Gastrocnemius medialis (tissue), 4 donors: ENCODE measurements at regions not wholly inside any gene's neighbourhood (a gene's known extent, or its start where the extent isn't known, plus 50 kb on each side); places are given as distances from the start of the nearest gene placed in this dataset.

Experiments used
- ATAC-seq, 2 donors: fragments of 150-250 bp; one replicate each; pipeline ENCODE4 v1.9.1; 2016
- DNase-seq, 2 donors: peaks; one replicate each; pipeline ENCODE4 v3.0.0-alpha.2; 2019
- H3K27ac ChIP-seq, 4 donors: fragments of 200-600 bp; sonication (generic); 1 replicate in 1 of 4; 2 replicates in 3 of 4; pipeline ENCODE4 v1.5.1; 2016 to 2018; ENCODE audit warnings: mild to moderate bottlenecking in 2 of 4, moderate library complexity in 1 of 4
- H3K27me3 ChIP-seq, 3 donors: fragments of 200-600 bp; sonication (generic) in 2 of 3; 1 replicate in 1 of 3; 2 replicates in 2 of 3; pipeline versions ENCODE4 v1.5.1 to v1.6.0; 2016 to 2019; ENCODE audit warnings: mild to moderate bottlenecking in 1 of 3, moderate library complexity in 1 of 3
- H3K36me3 ChIP-seq, 2 donors: fragments of 200-600 bp; sonication (generic) in 1 of 2; one replicate each; pipeline ENCODE4 v1.5.1; 2017 to 2018
- H3K4me1 ChIP-seq, 2 donors: fragments of 200-600 bp; sonication (generic) in 1 of 2; one replicate each; pipeline ENCODE4 v1.5.1; 2016 to 2017; ENCODE audit warnings: mild to moderate bottlenecking in 2 of 2
- H3K4me3 ChIP-seq, 4 donors: fragments of 200-600 bp; sonication (generic) in 3 of 4; 1 replicate in 1 of 4; 2 replicates in 3 of 4; pipeline ENCODE4 v1.5.1; 2016 to 2019; ENCODE audit warnings: mild to moderate bottlenecking in 2 of 4
- H3K9me3 ChIP-seq, 3 donors: fragments of 200-600 bp; sonication (generic) in 2 of 3; 1 replicate in 1 of 3; 2 replicates in 2 of 3; pipeline ENCODE4 v1.5.1; 2016 to 2019
- POLR2A ChIP-seq, 2 donors: fragments of 450-650 bp; IDR thresholded peaks; one replicate each; pipeline ENCODE4 v1.6.1; 2017; ENCODE audit warnings: antibody characterized with exemption in 2 of 2, mild to moderate bottlenecking in 2 of 2, moderate library complexity in 2 of 2
- in situ Hi-C, 4 donors: fragments of 200-750 bp; cut with MboI; loops; one replicate each; pipeline versions ENCODE4 v1.15.0 to v1.8.0; 2017; ENCODE audit warnings: low sequenced_read_pairs in 4 of 4
- intact Hi-C: fragments of 100-400 bp; cut with DNase I; formaldehyde crosslinking; loops from one replicate; pipeline ENCODE4 v1.15.1; 2023; ENCODE audit warnings: low total_unique reads
- TF ChIP-seq, protein P1 (sequence below), 5 experiments: fragments of 450-650 bp in 3 of 5; fragments of 200-600 bp in 2 of 5; sonication (generic) in 2 of 5; IDR thresholded peaks in 4 of 5; conservative IDR thresholded peaks in 1 of 5; 1 replicate in 4 of 5; 2 replicates in 1 of 5; pipeline ENCODE4 v1.5.1; 2016 to 2019; ENCODE audit warnings: antibody characterized with exemption in 5 of 5, mild to moderate bottlenecking in 3 of 5, moderate library complexity in 3 of 5

DNA sequence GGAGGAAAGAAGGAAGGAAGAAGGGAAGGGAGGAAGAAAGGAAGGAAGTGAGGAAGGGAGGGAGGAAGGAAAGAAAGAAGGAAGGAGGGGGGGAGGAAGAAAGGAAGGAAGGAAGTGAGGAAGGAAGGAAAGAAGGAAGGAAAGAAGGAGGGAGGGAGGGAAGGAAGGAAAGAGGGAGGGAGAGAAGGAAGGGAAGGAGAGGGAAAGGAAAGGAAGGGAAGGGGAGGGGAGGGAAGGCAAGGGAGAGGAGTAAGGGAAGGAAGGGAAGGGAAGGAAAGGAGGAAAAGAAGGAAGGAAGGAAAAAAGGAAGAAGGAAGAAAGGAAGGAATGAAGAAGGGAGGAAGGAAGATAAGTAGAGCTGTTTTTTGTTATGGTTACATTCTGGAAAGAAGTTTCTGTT, 141.2 kb downstream of the LRRC3B start:
- intact Hi-C loops (no loop called here), in situ Hi-C loops (no loop called here)
- TF ChIP-seq POLR2A (IDR thresholded peaks at IDR 0.05) = no peak
- TF ChIP-seq, protein P1, sequence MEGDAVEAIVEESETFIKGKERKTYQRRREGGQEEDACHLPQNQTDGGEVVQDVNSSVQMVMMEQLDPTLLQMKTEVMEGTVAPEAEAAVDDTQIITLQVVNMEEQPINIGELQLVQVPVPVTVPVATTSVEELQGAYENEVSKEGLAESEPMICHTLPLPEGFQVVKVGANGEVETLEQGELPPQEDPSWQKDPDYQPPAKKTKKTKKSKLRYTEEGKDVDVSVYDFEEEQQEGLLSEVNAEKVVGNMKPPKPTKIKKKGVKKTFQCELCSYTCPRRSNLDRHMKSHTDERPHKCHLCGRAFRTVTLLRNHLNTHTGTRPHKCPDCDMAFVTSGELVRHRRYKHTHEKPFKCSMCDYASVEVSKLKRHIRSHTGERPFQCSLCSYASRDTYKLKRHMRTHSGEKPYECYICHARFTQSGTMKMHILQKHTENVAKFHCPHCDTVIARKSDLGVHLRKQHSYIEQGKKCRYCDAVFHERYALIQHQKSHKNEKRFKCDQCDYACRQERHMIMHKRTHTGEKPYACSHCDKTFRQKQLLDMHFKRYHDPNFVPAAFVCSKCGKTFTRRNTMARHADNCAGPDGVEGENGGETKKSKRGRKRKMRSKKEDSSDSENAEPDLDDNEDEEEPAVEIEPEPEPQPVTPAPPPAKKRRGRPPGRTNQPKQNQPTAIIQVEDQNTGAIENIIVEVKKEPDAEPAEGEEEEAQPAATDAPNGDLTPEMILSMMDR (IDR thresholded peaks at IDR 0.05 in 4 of 5, conservative IDR thresholded peaks at IDR 0.05 in 1 of 5) = no peak
- no peak overlapping the region for H3K27ac ChIP-seq
- H3K9me3 ChIP-seq = no peaks in the 10 kb centered on the region
- H3K27me3 ChIP-seq = no peaks in the 10 kb centered on the region
- H3K36me3 ChIP-seq = no peaks in the 10 kb centered on the region
- DNase-seq (no peak), ATAC-seq (no peak)
- H3K4me3 ChIP-seq = no peak overlapping the region
- no peaks in the 10 kb centered on the region for H3K4me1 ChIP-seq

DNA sequence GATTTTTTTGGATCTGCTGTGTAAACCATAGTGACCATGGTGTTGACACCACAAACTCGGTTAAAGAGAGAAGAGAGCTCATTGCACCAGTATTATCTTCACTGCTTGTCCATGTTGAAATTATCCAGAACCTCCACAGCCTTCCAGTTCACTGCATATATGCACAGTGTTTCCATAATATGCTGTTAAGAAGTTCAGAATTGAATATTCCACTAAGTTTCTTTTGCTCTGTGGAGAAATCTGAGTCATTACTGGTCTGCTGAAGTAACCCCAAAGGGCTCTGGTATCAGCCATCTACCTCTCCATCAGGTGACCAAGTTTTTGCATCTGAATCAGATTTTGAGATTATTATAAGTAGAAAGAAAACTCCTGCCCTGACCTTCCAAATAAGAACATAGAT, 143.5 kb downstream of the LRRC3B start:
- H3K4me3 ChIP-seq = no peak overlapping the region
- TF ChIP-seq POLR2A (IDR thresholded peaks at IDR 0.05) = no peak
- TF ChIP-seq, protein P1 (IDR thresholded peaks at IDR 0.05 in 4 of 5, conservative IDR thresholded peaks at IDR 0.05 in 1 of 5) = no peak
- in situ Hi-C loops (no loop called here), intact Hi-C loops (no loop called here)
- H3K9me3 ChIP-seq = no peaks in the 10 kb centered on the region
- H3K27ac ChIP-seq = no peak overlapping the region
- no peak for DNase-seq
- H3K4me1 ChIP-seq = no peaks in the 10 kb centered on the region
- H3K27me3 ChIP-seq = no peaks in the 10 kb centered on the region
- no peak for ATAC-seq
- no peaks in the 10 kb centered on the region for H3K36me3 ChIP-seq

DNA sequence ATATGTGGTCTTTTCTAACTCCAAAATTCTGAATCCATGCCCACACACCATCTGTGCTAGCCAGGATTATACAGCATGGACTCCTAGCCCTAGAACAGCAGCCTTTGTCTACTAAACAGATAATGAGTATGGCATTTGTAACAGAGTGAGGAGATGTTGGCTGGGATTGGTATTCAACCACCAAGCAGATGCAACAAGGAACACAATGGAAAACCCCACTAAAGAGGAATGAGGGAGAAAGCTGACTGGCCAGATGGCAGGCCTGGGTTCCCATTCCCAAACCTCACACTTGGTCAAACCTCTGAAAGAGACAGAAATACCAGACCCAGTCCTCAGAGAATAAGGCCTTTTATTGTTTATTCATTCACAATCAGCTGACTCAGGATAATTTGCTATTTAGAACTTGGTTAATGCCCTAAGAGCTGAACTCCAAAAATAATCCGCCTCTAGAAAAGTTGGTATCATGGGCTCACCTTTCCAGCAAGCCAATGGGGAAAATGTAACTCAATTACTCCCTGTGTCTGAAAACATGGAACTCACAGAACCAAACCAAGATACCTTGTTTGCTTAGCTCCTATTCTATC, 145.6 kb downstream of the LRRC3B start:
- intact Hi-C loops = no loop called here
- no peaks in the 10 kb centered on the region for H3K4me1 ChIP-seq
- H3K36me3 ChIP-seq = no peaks in the 10 kb centered on the region
- H3K27me3 ChIP-seq = no peaks in the 10 kb centered on the region
- TF ChIP-seq POLR2A (IDR thresholded peaks at IDR 0.05) = no peak
- TF ChIP-seq, protein P1 (IDR thresholded peaks at IDR 0.05 in 4 of 5, conservative IDR thresholded peaks at IDR 0.05 in 1 of 5) = no peak
- in situ Hi-C loops = no loop called here
- no peak overlapping the region for H3K4me3 ChIP-seq
- no peaks in the 10 kb centered on the region for H3K9me3 ChIP-seq
- no peak for ATAC-seq
- H3K27ac ChIP-seq = no peak overlapping the region
- no peak for DNase-seq

DNA sequence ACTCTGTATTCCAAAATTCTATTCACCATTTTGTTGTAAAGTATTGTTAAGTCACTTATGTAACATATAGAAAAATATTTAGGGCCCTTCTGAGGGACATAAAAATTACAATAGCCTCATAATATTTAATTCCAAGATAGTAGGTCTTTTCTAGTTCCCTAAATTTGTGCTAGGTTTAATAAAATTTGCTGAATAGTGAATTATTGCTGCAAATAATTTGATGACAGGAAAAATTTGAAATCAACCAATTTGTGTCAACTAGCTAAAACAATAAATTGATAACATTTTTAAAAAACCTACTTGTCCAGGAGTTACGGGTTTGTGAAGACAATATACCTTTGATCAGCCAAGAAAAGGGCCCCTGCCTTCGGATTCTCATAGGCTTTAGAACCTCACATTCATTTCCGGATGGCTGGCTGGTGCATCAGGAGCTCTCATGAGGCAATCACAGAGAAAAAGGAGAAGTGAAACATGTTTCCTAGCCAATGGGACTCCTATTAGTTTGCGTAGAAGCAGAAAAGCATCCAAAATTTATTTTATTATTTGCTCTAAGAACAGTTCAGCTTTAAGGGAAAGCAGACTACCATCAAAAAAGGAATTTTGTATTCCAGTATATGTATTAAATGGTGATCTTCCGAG, 177.2 kb downstream of the LRRC3B start:
- intact Hi-C loops = no loop called here
- no peaks in the 10 kb centered on the region for H3K9me3 ChIP-seq
- H3K27ac ChIP-seq = no peak overlapping the region
- no peaks in the 10 kb centered on the region for H3K27me3 ChIP-seq
- DNase-seq (no peak), ATAC-seq (no peak)
- no peaks in the 10 kb centered on the region for H3K4me1 ChIP-seq
- H3K36me3 ChIP-seq = no peaks in the 10 kb centered on the region
- in situ Hi-C loops = no loop called here
- no peak overlapping the region for H3K4me3 ChIP-seq
- TF ChIP-seq, protein P1 (IDR thresholded peaks at IDR 0.05 in 4 of 5, conservative IDR thresholded peaks at IDR 0.05 in 1 of 5) = no peak
- no peak for TF ChIP-seq POLR2A (IDR thresholded peaks at IDR 0.05)

DNA sequence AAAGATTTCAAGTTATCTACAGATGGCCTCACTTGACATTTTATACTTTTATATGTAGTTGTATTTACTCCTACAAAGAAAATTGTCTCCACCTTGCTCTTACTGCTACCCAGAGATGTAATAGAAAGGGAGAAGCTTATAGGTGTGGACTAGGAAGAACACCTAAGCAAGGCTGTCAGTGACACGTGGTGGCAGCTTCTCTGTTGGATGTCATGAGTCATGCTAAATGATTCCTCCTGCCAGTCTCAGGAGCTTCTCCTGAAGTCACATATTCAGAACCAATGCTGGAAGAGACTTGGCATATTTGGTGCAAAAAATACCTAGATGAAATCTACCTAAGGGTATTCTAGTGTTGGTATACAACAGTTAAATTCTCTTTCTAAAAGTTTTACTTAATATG, 184.7 kb downstream of the LRRC3B start:
- H3K4me1 ChIP-seq = no peaks in the 10 kb centered on the region
- no peak overlapping the region for H3K27ac ChIP-seq

More for the DNA sequence above, 184.7 kb downstream of the LRRC3B start:
- no peak for DNase-seq
- TF ChIP-seq, protein P1 (IDR thresholded peaks at IDR 0.05 in 4 of 5, conservative IDR thresholded peaks at IDR 0.05 in 1 of 5) = no peak
- TF ChIP-seq POLR2A (IDR thresholded peaks at IDR 0.05) = no peak
- Histone ChIP-seq H3K27me3 (no peaks in the 10 kb centered on the region), H3K4me3 (no peak overlapping the region), H3K9me3 (no peaks in the 10 kb centered on the region), H3K36me3 (no peaks in the 10 kb centered on the region)
- ATAC-seq = no peak
- intact Hi-C loops (no loop called here), in situ Hi-C loops (no loop called here)
